Fibroblast of pulmonary artery (primary cell): ENCODE measurements at regions not wholly inside any gene's neighbourhood (a gene's known extent, or its start where the extent isn't known, plus 50 kb on each side); places are given as distances from the start of the nearest gene placed in this dataset.

Experiments used
- DNase-seq: peaks from one replicate; pipeline ENCODE4 v3.0.0-alpha.2; 2010; ENCODE audit warnings: low read depth
- H3K4me3 ChIP-seq: replicated peaks from 2 replicates; pipeline ENCODE4 v1.5.1; 2011; ENCODE audit warnings: low read depth, mild to moderate bottlenecking, control low read depth, low read length, moderate library complexity
- TF ChIP-seq, protein P1 (sequence below): IDR thresholded peaks from 2 replicates; pipeline ENCODE4 v1.5.1; 2011; ENCODE audit warnings: mild to moderate bottlenecking, control low read depth, low read length, inconsistent platforms; ENCODE audit errors: missing control alignments

DNA sequence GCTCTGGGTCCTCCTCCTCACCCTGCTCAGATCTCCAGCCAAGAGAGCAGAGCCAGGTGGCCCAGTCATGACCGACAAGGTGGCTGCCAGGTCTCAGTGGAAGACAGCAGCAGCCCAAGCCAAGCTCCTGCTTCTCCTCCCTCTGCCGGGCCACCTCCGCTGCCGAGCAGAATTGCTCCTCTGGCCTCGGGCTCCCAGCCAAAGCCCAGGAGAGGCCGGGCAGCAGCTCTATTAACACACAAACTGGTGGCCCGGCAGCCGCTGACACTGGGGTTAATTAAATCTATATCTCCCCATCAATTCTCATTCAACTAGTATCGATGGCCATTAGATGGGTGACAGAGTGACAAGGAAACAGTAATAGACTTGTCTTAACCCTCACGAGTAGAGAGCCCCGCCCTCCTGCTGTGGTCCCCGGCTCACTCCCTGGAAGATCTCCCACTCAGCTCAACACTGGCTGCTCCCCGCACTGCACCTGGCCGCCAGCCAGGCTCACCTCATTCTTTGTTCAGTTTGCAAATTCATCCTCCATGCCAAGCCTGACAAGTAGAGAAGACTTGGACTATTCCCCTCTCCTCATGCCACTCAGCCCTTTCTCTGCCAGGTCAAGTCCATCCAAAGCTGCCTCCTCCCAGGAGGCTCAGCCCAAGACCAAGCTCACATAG, 74.1 kb upstream of the UNC5B start:
- H3K4me3 ChIP-seq, result no peak overlapping the region
- DNase-seq, result no peak
- TF ChIP-seq, protein P1, sequence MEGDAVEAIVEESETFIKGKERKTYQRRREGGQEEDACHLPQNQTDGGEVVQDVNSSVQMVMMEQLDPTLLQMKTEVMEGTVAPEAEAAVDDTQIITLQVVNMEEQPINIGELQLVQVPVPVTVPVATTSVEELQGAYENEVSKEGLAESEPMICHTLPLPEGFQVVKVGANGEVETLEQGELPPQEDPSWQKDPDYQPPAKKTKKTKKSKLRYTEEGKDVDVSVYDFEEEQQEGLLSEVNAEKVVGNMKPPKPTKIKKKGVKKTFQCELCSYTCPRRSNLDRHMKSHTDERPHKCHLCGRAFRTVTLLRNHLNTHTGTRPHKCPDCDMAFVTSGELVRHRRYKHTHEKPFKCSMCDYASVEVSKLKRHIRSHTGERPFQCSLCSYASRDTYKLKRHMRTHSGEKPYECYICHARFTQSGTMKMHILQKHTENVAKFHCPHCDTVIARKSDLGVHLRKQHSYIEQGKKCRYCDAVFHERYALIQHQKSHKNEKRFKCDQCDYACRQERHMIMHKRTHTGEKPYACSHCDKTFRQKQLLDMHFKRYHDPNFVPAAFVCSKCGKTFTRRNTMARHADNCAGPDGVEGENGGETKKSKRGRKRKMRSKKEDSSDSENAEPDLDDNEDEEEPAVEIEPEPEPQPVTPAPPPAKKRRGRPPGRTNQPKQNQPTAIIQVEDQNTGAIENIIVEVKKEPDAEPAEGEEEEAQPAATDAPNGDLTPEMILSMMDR, result no peak

DNA sequence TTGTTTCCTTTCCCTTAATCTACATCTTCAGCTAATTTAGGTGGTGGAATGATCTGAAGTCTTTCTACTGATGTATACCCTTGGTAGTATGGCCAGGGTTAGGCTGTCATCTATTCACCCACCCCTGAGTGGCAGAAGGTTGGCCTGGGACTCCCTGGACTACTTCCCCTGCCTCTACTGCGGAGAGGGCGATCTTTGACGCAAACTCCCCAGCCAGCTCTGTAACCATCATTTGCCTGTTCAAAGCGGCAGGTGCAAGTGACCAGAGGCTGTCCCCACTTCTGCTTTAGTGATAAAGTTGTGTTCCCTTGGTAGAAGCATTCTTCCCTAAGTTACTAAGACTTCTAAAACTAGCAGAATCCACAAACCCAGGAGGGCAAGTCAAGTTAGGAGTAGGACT, 70.8 kb upstream of the UNC5B start:
- H3K4me3 ChIP-seq, result no peak overlapping the region
- no peak for DNase-seq
- TF ChIP-seq, protein P1, result no peak

DNA sequence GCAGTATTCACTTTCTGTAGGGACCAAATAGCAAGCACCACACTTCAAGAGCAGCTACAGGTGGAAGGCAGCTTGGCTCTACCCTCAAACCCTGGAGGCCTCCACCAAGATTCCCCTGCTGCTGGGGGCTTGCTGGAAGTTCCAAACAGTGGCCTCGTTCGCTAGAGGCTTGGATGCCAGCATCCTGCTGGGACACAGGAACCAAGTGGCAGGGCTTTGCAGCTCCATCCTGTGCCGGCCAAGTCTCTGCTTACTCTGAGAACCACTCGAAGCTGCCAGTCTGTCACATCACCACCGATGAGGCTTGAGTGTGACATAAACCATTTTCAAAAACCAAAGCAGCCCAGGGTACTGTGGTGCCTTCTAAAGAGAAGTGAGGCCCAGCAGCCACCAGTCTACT, 69.2 kb upstream of the UNC5B start:
- no peak for DNase-seq
- TF ChIP-seq, protein P1, result no peak
- H3K4me3 ChIP-seq, result no peak overlapping the region

DNA sequence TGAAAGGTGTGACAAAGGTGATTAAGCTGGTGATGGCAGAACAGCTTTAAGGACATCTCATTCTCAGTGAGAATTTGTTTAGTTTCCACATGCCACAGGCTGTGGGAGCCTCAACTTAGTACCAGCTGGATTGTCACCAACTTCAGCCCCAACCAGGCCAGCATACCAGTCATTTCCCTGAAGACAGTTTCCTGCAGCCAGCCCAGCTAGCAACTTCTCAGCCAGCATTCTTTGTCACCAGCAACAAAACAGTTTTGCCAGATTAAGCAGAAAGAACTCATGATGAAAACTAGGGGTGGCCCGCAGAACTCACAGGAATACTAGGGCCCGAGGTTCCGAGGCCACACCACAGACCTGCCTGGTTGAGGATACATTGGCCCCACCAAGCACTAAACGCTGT, 68.8 kb upstream of the UNC5B start:
- no peak for DNase-seq
- TF ChIP-seq, protein P1, result no peak
- no peak overlapping the region for H3K4me3 ChIP-seq

DNA sequence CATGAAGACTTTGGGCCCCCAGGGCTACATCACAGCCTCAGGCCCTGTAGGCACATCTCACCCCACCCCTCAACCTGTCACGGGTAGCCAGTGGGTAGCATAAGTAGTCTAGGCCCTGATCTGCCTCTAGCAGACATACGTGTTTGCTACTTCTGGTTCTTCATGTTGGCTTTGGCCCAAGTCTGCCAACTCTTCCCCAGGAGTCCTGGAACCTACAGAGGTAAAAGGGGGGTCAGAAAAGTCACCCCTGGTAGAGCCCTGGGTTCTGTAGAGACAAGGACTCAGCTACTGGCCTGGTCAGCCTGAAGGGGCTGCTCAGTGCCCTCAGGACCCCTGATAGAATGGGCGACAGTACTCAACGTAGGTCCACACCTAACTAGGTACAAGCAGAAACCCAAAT, 67.5 kb upstream of the UNC5B start:
- H3K4me3 ChIP-seq, result no peak overlapping the region

DNA sequence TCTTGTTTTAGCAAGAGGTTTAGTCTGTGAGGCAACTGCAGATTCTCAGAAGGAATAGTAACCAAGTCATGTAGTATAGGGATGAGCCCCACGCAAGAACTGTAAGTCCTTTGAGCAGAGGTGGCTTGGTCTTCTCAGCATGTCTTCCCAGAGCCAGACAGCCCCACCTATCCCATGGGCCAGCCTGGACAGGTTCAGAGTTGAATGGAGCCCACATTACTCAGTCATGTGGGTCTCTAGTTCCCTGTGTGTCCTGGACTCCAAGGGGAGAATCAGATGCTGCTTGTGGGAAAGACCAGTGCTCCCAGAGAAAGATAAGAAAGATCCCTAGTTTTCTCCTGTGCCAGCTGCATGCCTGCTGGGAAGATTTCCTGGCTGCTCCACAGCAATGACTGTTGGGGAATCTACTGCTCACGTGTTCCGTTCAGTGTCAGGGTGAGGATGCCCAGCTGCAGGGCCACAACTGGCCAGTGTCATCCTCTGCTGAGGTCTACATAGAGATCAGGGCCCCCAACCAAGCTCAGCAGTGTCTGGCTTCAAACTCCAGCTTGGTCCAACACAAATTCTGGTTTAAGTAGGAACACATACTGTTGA, 66.9 kb upstream of the UNC5B start:
- H3K4me3 ChIP-seq, result no peak overlapping the region
- TF ChIP-seq, protein P1, result no peak
- no peak for DNase-seq

More for the DNA sequence above, 67.5 kb upstream of the UNC5B start:
- TF ChIP-seq, protein P1, result no peak
- DNase-seq, result no peak

DNA sequence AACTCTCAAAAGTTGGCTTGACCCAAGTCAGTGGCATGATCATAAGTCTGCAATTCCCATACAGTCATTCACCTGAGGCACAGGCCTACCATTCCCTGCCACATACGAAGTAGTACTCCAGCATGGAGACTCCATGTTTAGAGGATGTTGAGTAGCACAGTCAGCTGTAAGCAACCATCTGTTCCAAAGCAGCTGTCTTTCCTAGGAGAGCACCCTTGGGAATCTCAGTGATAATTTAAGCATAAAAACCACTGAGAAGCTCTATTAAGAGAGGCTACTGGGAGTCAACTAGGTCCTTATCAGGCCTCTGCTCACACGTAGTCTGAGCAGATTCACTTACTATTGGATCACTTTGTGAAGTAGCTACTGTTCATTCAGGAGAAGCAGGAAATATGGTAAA, 61.6 kb upstream of the UNC5B start:
- TF ChIP-seq, protein P1, result no peak
- H3K4me3 ChIP-seq, result no peak overlapping the region
- no peak for DNase-seq
